Activated CD8-positive, alpha-beta T cell treated with anti-CD3 and anti-CD28 coated beads, Interleukin-2, amount 10 ng/mL, durations not matched to agents 7 days and 5 days (primary cell): ENCODE measurements at regions not wholly inside any gene's neighbourhood (a gene's known extent, or its start where the extent isn't known, plus 50 kb on each side); places are given as distances from the start of the nearest gene placed in this dataset.

Experiments
- ATAC-seq: fragments of 150-1000 bp; cut with Tn5 transposase; one replicate; pipeline ENCODE4 v1.10.0; 2021; ENCODE audit warnings: moderate library complexity
- CTCF ChIA-PET: fragments of 350-600 bp; sonication (Branson Sonifier 250); formaldehyde crosslinking; loops from one replicate; lab custom pipeline; 2021; ENCODE audit warnings: antibody characterized with exemption; lab: Charles Lee
- POLR2A ChIA-PET: fragments of 350-600 bp; sonication (Branson Sonifier 250); formaldehyde crosslinking; loops from one replicate; lab custom pipeline; 2021; ENCODE audit warnings: antibody characterized with exemption; lab: Charles Lee
- DNase-seq: peaks from one replicate; pipeline ENCODE4 v3.0.0-alpha.2; 2020
- H3K27ac Mint-ChIP-seq: one replicate; pipeline ENCODE4 v1.8.0; 2021; ENCODE audit warnings: mild to moderate bottlenecking, mixed read lengths
- H3K27me3 Mint-ChIP-seq: one replicate; pipeline ENCODE4 v1.8.0; 2021; ENCODE audit warnings: low read depth, mixed read lengths
- H3K36me3 Mint-ChIP-seq: one replicate; pipeline ENCODE4 v1.8.0; 2021; ENCODE audit warnings: low read depth, mixed read lengths
- H3K4me1 Mint-ChIP-seq: one replicate; pipeline ENCODE4 v1.8.0; 2021; ENCODE audit warnings: low read depth, mixed read lengths
- H3K4me3 Mint-ChIP-seq: one replicate; pipeline ENCODE4 v1.8.0; 2021; ENCODE audit warnings: mild to moderate bottlenecking, mixed read lengths
- H3K9me3 Mint-ChIP-seq: one replicate; pipeline ENCODE4 v1.8.0; 2022; ENCODE audit warnings: mixed read lengths; ENCODE audit not compliant: insufficient read depth

DNA sequence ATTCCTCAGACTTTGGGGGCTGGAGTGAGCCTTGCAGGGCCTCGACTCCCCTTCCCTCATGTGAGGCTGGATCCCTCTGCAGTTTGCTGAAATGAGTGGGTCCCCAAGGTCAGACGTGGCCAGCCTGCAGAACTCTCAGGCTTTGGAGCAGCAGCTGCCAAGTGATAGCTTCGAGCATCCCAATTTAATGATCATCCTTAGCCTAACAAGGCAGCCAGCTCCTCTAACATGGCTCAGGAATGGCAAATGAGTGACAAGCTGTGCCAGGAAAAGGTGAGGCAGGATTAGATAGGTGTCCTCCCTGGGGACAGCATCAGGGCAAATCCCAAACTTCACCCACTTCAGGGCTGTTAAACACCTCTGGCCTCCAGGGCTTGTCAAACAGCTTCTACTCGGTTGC is 130.7 kb upstream of the PWP1 start:
- no peaks in the 10 kb centered on the region for H3K9me3 Mint-ChIP-seq
- peaks cover 4% of the 10 kb centered on the region for H3K36me3 Mint-ChIP-seq
- H3K4me1 Mint-ChIP-seq, result peaks cover 2% of the 10 kb centered on the region
- H3K27me3 Mint-ChIP-seq, result no peaks in the 10 kb centered on the region
- ChIA-PET CTCF (interaction anchor here (1.4 kb wide), 1 partner anchor 424 kb away, joined by 3 read pairs; no protein-coding TSS in a partner anchor), POLR2A (interaction anchor here (0.5 kb wide), 1 partner anchor 351 kb away, joined by 4 read pairs; no protein-coding TSS in a partner anchor)
- no peak overlapping the region for H3K27ac Mint-ChIP-seq
- DNase-seq, result no peak
- no peak overlapping the region for H3K4me3 Mint-ChIP-seq
- no peak for ATAC-seq

DNA sequence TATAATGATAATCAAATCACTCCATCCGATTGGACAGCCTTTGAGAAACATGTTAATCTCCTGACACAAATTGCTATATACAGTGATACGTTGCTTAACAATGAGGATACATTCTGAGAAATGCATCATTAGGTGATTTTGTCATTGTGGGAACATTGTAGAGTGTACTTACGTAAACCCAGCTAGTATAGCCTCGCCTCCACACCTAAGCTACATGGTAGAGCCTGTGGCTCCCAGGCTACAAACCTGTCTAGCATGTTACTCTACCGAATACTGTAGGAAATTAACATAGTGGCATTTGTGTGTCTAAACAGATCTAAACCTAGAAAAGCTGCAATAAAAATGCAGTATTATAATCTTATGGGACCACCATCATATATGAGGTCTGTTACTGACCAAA is 128.6 kb upstream of the PWP1 start:
- ATAC-seq (no peak), DNase-seq (no peak)
- Mint-ChIP-seq H3K4me1 (peaks cover 5% of the 10 kb centered on the region), H3K9me3 (no peaks in the 10 kb centered on the region), H3K27ac (no peak overlapping the region), H3K4me3 (no peak overlapping the region), H3K27me3 (no peaks in the 10 kb centered on the region), H3K36me3 (no peaks in the 10 kb centered on the region)
- ChIA-PET CTCF (interaction anchor here (1.0 kb wide), 1 partner anchor 152 kb away, joined by 4 read pairs; no protein-coding TSS in a partner anchor), POLR2A (no interaction called here)

DNA sequence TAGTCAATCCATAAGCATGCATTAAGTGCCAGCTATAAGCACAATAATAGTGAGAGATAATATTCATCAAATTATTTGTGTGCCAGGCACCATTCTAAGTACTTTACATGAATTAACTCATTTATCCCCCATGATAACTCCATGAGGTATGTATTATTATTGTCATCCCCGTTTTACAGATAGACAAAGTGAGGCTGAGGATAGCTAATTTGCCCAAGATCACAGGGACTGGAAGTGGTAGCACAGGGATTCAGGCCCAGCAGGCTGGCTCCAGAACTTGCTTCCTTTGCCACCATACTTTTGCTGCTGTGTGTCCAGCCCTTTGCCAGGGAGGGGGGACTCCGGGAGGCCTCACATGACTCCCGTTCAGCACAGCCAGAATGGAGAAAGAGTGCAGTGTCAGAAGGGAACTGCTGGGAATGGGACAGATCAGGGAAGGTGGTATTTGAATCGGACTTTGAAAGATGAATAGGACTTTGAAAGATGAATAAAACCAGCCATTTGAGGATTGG is 128.0 kb upstream of the PWP1 start:
- no peaks in the 10 kb centered on the region for H3K36me3 Mint-ChIP-seq
- no peak for ATAC-seq
- DNase-seq, result no peak
- H3K4me3 Mint-ChIP-seq, result no peak overlapping the region
- no peak overlapping the region for H3K27ac Mint-ChIP-seq
- CTCF ChIA-PET, result interaction anchor here (1.0 kb wide), 1 partner anchor 153 kb away, joined by 4 read pairs; no protein-coding TSS in a partner anchor
- peaks cover 5% of the 10 kb centered on the region for H3K4me1 Mint-ChIP-seq
- no peaks in the 10 kb centered on the region for H3K27me3 Mint-ChIP-seq
- no peaks in the 10 kb centered on the region for H3K9me3 Mint-ChIP-seq
- POLR2A ChIA-PET, result no interaction called here

DNA sequence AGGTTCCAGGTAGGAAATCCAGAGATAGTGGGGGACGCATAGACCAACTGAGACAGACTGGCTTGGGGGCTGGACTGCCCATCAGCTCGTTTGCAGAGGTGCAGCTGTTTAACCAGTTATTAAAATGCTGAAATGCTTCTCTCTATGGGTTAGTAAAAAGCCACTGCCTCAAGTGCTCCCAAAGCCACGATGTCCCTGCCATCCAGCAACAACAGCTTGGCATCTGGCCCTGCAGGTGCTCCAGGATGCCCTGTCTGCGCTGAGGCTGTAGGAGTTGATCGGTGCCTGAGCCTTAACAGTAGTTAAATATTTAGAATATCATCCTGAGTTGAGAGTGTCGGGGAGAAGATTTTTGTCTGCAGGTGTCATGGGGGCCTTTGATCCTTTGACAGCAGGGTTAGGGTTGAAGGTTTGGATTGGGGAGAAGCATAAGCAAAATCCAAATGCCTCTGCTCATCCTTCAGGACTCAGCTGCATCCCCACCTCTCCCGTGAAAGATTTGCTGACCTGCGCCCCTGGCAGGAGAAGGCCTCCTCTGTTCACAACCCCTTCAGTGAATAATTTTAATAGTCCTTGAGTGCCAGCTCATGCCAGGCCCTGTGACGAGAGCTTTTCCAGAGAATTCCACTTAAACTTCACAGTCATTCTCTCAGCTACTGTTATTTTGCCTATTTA is 127.3 kb upstream of the PWP1 start:
- POLR2A ChIA-PET, result no interaction called here
- H3K4me1 Mint-ChIP-seq, result peaks cover 5% of the 10 kb centered on the region
- no peaks in the 10 kb centered on the region for H3K36me3 Mint-ChIP-seq
- no peaks in the 10 kb centered on the region for H3K27me3 Mint-ChIP-seq
- no peak overlapping the region for H3K27ac Mint-ChIP-seq
- CTCF ChIA-PET, result interaction anchor here (1.0 kb wide), 1 partner anchor 153 kb away, joined by 4 read pairs; no protein-coding TSS in a partner anchor
- ATAC-seq (no peak), DNase-seq (no peak)
- no peaks in the 10 kb centered on the region for H3K9me3 Mint-ChIP-seq
- no peak overlapping the region for H3K4me3 Mint-ChIP-seq

DNA sequence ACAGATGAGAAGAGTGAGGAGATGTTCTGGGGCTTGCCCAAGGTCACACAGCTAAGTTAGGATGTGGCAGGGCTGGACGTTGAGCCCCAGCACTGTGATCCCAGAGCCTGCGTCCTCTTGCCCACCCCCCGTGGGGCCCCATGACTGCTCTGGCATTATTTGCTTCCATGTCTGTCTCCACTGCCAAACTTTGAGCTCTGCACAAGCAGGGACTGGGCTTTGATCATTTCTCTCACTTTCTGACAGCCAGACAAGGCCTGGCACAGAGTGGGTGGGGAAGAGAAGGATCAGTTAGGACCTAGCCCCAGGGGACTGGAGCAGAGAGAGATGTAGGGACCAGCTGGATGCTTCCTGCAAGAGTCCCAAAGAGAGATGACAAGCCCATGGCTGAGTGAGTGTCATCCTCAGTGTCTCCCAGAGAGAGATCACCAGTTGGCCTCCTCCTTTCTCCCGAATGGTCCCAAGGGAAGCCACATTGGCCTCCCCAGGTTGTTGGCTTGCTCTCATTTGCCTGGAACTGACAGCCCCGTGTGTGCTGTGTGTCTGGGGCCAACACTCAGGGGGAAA is 126.7 kb upstream of the PWP1 start:
- Mint-ChIP-seq H3K27ac (no peak overlapping the region), H3K36me3 (no peaks in the 10 kb centered on the region), H3K27me3 (no peaks in the 10 kb centered on the region), H3K4me1 (peaks cover 5% of the 10 kb centered on the region), H3K4me3 (no peak overlapping the region), H3K9me3 (no peaks in the 10 kb centered on the region)
- ChIA-PET POLR2A (no interaction called here), CTCF (no interaction called here)
- DNase-seq (no peak), ATAC-seq (no peak)

DNA sequence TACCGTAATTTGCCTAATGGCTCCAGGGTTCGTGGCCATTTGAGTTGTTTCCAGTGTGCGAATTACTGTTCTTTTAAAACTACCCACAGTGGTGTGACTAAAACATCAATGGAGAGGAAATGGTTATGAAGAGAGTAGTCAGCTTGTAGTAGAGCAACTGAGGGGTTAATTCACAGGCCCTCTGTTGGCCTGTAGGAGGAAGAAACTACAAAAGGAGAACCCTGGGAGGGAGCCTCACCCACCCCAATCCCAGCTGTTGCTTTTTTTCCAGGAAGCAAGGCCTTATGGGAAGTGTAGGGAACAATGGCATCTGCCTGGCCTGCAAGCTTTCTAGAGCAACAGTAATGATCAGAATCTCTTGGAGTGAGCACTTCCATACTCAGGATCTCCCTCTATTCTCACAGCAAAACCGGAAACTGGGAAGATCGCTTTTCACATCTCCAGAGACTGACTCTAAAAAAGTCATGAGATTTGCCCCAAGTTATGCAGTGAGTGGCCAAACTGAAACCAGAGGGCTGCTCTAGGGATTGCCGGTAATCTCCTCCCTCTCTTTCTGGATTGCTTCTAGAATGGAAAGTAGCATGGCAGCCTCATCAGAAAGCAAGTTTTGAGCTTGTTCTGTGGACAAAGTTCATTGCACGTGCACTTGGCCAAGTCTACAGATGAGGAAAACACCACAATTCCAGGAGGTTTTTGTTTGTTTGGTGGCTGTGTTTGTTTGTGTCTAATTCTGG is 125.3 kb upstream of the PWP1 start:
- H3K4me3 Mint-ChIP-seq, result no peak overlapping the region
- peaks cover 9% of the 10 kb centered on the region for H3K4me1 Mint-ChIP-seq
- no peaks in the 10 kb centered on the region for H3K27me3 Mint-ChIP-seq
- H3K36me3 Mint-ChIP-seq, result no peaks in the 10 kb centered on the region
- no peak overlapping the region for H3K27ac Mint-ChIP-seq
- ATAC-seq, result no peak
- POLR2A ChIA-PET, result no interaction called here
- DNase-seq, result no peak
- CTCF ChIA-PET, result no interaction called here
- H3K9me3 Mint-ChIP-seq, result no peaks in the 10 kb centered on the region

DNA sequence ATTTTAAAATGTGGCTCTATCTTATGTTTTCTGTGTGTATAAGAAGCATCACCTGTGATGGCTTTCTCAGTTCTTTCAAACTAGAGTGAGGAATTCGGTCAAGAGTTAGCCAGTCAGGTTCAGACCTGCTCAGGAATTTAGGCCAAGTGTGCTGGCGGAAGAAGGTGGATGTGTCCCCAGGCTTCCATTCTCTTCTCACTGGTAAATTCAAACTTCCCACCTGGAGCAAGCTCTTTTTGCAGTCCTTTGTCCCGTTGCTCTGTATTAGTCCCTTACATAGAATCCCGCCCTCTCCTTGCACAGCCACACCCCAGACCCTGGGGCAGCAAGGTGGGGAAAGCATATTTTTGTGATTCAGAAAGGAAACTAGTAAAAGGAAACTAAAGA is 124.7 kb upstream of the PWP1 start:
- no peak overlapping the region for H3K27ac Mint-ChIP-seq
- no peak for DNase-seq
- H3K4me3 Mint-ChIP-seq, result no peak overlapping the region
- no peaks in the 10 kb centered on the region for H3K36me3 Mint-ChIP-seq
- ChIA-PET POLR2A (no interaction called here), CTCF (no interaction called here)
- H3K9me3 Mint-ChIP-seq, result no peaks in the 10 kb centered on the region
- no peak for ATAC-seq
- no peaks in the 10 kb centered on the region for H3K27me3 Mint-ChIP-seq
- peaks cover 11% of the 10 kb centered on the region for H3K4me1 Mint-ChIP-seq

DNA sequence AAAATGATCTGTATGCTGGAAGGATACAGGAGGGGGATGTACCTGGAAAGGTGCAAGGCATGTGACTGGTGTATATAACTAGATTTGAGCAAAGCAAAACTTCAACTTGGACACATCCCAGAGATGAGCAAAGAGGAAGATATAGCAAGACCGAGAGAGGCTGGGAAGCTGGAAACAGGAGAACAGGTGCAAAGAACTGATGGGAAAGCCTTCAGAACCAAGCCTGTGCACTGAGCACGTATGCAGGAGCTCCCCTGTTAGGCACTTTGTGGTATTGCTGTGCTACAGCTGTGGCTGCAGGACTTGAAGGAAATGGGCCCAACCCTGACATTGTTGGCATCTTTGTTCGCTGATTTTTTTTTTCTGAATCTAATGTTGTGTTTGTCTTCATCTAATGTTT is 120.7 kb upstream of the PWP1 start:
- CTCF ChIA-PET, result interaction anchor here (1.2 to 2.9 kb wide), 2 partner anchors 163 to 433 kb away, joined by 3 to 10 read pairs; no protein-coding TSS in a partner anchor
- ATAC-seq (peak; percentile 68), DNase-seq (peak; percentile 28)
- POLR2A ChIA-PET, result no interaction called here
- Mint-ChIP-seq H3K36me3 (no peaks in the 10 kb centered on the region), H3K27me3 (no peaks in the 10 kb centered on the region), H3K9me3 (no peaks in the 10 kb centered on the region), H3K4me3 (no peak overlapping the region), H3K27ac (no peak overlapping the region), H3K4me1 (peaks cover 20% of the 10 kb centered on the region)

DNA sequence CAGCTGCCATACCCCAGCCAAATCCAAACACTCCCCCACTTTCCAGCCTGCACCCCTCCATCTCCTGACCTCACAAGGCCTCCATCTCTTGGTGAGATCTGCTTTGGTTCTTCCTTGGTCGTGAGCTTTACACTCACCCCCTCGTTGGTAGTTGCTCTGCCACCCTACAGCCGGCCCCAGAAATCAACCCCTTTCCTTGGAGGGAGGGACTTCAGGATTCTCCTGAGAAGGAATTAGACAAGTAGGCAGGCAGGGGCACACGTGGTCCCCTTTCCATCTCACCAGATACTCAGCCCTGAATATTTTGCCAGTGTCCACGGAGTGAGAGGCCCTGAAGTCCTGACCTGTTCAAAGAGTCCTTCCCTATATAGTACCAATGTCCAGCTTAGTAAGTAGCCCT is 120.0 kb upstream of the PWP1 start:
- H3K9me3 Mint-ChIP-seq, result no peaks in the 10 kb centered on the region
- DNase-seq (no peak), ATAC-seq (no peak)
- H3K27ac Mint-ChIP-seq, result no peak overlapping the region
- H3K27me3 Mint-ChIP-seq, result no peaks in the 10 kb centered on the region
- ChIA-PET POLR2A (no interaction called here), CTCF (interaction anchor here (1.2 to 2.9 kb wide), 2 partner anchors 43 to 434 kb away, joined by 4 to 10 read pairs; no protein-coding TSS in a partner anchor)
- H3K4me3 Mint-ChIP-seq, result no peak overlapping the region
- no peaks in the 10 kb centered on the region for H3K36me3 Mint-ChIP-seq
- peaks cover 17% of the 10 kb centered on the region for H3K4me1 Mint-ChIP-seq

DNA sequence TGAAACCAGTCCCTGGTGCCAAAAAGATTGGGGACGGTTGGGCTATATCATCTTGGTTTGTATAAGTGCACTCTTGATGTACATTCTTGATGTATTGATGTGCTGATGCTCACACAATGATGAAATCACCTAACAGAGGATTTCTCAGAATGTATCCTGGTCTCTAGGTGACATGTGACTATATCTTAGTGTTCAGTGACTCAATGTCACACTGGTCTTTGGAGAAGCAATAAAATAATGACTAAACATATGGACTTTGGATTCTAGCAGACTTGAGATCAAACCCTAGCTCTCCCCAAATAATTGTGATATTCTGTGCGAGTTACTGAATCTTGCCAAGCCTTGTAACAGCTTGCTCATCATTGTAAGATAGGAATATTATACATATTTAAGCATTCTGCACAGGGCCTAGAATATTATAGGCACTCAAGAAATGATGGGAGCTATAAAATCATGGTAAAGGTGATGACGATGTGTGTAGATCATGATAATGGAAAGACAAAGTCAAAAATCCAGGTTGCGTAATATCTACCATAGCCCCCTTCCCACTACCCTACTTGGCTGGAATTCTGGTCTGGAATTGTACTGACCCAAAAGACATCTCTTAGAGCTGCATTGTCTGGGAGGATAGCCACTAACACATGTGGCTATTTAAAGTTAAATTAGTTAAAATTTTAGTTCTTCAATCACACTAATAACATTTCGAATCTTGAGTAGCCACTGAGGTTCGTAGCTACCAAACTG is 117.6 kb upstream of the PWP1 start:
- no peaks in the 10 kb centered on the region for H3K27me3 Mint-ChIP-seq
- ChIA-PET POLR2A (no interaction called here), CTCF (no interaction called here)
- DNase-seq (no peak), ATAC-seq (no peak)
- H3K36me3 Mint-ChIP-seq, result no peaks in the 10 kb centered on the region
- no peak overlapping the region for H3K27ac Mint-ChIP-seq
- H3K9me3 Mint-ChIP-seq, result no peaks in the 10 kb centered on the region
- peaks cover 23% of the 10 kb centered on the region for H3K4me1 Mint-ChIP-seq
- no peak overlapping the region for H3K4me3 Mint-ChIP-seq

DNA sequence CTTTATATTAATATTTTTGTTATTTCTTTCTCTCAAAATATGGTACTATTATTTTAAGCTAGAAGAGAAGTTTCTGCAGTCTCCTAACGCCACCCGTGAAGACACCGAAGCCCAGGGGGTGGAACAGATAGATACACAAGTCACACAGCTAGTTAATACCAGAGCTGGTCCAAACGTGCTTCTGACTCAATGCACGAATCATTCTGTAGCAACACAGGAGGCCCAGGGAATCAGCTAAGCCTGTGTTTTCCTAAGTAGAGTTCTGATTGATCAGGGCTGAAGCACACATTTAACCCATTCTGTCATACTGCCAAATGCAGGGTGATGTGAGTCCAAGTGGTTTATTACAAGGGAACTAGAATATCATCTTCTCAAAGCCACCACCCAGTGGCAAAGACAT is 116.9 kb upstream of the PWP1 start:
- Mint-ChIP-seq H3K27me3 (no peaks in the 10 kb centered on the region), H3K27ac (no peak overlapping the region), H3K36me3 (no peaks in the 10 kb centered on the region), H3K4me3 (no peak overlapping the region), H3K9me3 (no peaks in the 10 kb centered on the region), H3K4me1 (peaks cover 23% of the 10 kb centered on the region)
- ATAC-seq (no peak), DNase-seq (no peak)
- CTCF ChIA-PET, result no interaction called here
- POLR2A ChIA-PET, result no interaction called here
